Trophoblast cell (in vitro differentiated cells and primary cell): ENCODE measurements at regions not wholly inside any gene's neighbourhood (a gene's known extent, or its start where the extent isn't known, plus 50 kb on each side); places are given as distances from the start of the nearest gene placed in this dataset.

Source experiments
- DNase-seq, 2 donors: peaks; one replicate each; pipeline ENCODE4 v3.0.0-alpha.2; 2016
- H2AFZ ChIP-seq: 2 replicates; pipeline ENCODE4 v1.6.1; 2013; ENCODE audit warnings: low read length, moderate library complexity, mild to moderate bottlenecking; ENCODE audit not compliant: insufficient read depth, poor library complexity
- H2AK5ac ChIP-seq: 2 replicates; pipeline ENCODE4 v1.6.1; 2013; ENCODE audit warnings: mild to moderate bottlenecking, low read length
- H2BK120ac ChIP-seq: 2 replicates; pipeline ENCODE4 v1.6.1; 2013; ENCODE audit warnings: low read length, mild to moderate bottlenecking, moderate library complexity; ENCODE audit not compliant: insufficient read depth, poor library complexity
- H2BK12ac ChIP-seq: 2 replicates; pipeline ENCODE4 v1.6.1; 2013; ENCODE audit warnings: mild to moderate bottlenecking, low read length, moderate library complexity
- H2BK5ac ChIP-seq: 2 replicates; pipeline ENCODE4 v1.6.1; 2013; ENCODE audit warnings: low read length, low read depth, moderate library complexity, mild to moderate bottlenecking; ENCODE audit not compliant: poor library complexity
- H3K14ac ChIP-seq: 2 replicates; pipeline ENCODE4 v1.6.1; 2013; ENCODE audit warnings: mild to moderate bottlenecking, low read length
- H3K18ac ChIP-seq: 2 replicates; pipeline ENCODE4 v1.6.1; 2013; ENCODE audit warnings: mild to moderate bottlenecking, low read length
- H3K23ac ChIP-seq: 2 replicates; pipeline ENCODE4 v1.6.1; 2013; ENCODE audit warnings: low read length
- H3K27ac ChIP-seq: 2 replicates; pipeline ENCODE4 v1.5.1; 2013; ENCODE audit warnings: low read depth, mild to moderate bottlenecking, inconsistent platforms, low read length, moderate library complexity
- H3K27me3 ChIP-seq: 2 replicates; pipeline ENCODE4 v1.6.1; 2013; ENCODE audit warnings: inconsistent platforms, mild to moderate bottlenecking, low read length, moderate library complexity; ENCODE audit not compliant: insufficient read depth
- H3K36me3 ChIP-seq, 2 experiments: 1 replicate in 1 of 2; 2 replicates in 1 of 2; pipeline ENCODE4 v1.6.1; 2013; ENCODE audit warnings: low read length in 2 of 2, mild to moderate bottlenecking in 2 of 2, moderate library complexity in 1 of 2; ENCODE audit not compliant: insufficient read depth in 2 of 2, control insufficient read depth in 1 of 2
- H3K4ac ChIP-seq: 2 replicates; pipeline ENCODE4 v1.6.1; 2013; ENCODE audit warnings: low read depth, mild to moderate bottlenecking, low read length, moderate library complexity
- H3K4me1 ChIP-seq, 2 experiments: 1 replicate in 1 of 2; 2 replicates in 1 of 2; pipeline ENCODE4 v1.6.1; 2013; ENCODE audit warnings: low read length in 2 of 2, mild to moderate bottlenecking in 2 of 2, moderate library complexity in 1 of 2; ENCODE audit not compliant: insufficient read depth in 2 of 2, control insufficient read depth in 1 of 2
- H3K4me2 ChIP-seq: 2 replicates; pipeline ENCODE4 v1.6.1; 2013; ENCODE audit warnings: inconsistent platforms, mild to moderate bottlenecking, low read length, moderate library complexity
- H3K4me3 ChIP-seq: 2 replicates; pipeline ENCODE4 v1.5.1; 2013; ENCODE audit warnings: mild to moderate bottlenecking, low read depth, low read length, inconsistent platforms
- H3K79me1 ChIP-seq: one replicate; pipeline ENCODE4 v1.6.1; 2013; ENCODE audit warnings: low read length
- H3K79me2 ChIP-seq: 2 replicates; pipeline ENCODE4 v1.6.1; 2013; ENCODE audit warnings: low read length, mild to moderate bottlenecking; ENCODE audit not compliant: control insufficient read depth, insufficient read depth, poor library complexity
- H3K9ac ChIP-seq: 2 replicates; pipeline ENCODE4 v1.6.1; 2013; ENCODE audit warnings: mild to moderate bottlenecking, low read length
- H3K9me3 ChIP-seq: 2 replicates; pipeline ENCODE4 v1.6.1; 2013; ENCODE audit warnings: low read depth, mild to moderate bottlenecking, control low read depth, inconsistent platforms, low read length; ENCODE audit not compliant: insufficient read depth
- H4K12ac ChIP-seq: 2 replicates; pipeline ENCODE4 v1.6.1; 2013; ENCODE audit warnings: low read depth, mild to moderate bottlenecking, low read length, moderate library complexity
- H4K8ac ChIP-seq: 2 replicates; pipeline ENCODE4 v1.6.1; 2013; ENCODE audit warnings: low read depth, mild to moderate bottlenecking, low read length, moderate library complexity
- H4K91ac ChIP-seq: one replicate; pipeline ENCODE4 v1.6.1; 2013; ENCODE audit warnings: low read depth, mild to moderate bottlenecking, low read length, moderate library complexity
- WGBS: extraction: QIAGEN DNeasy Blood & Tissue Kit; methylation state at CpG from one replicate; pipeline ENCODE4 v1.1.7; 2013; ENCODE audit warnings: missing lambda C conversion rate; ENCODE audit not compliant: insufficient read length, insufficient coverage; ENCODE audit errors: extremely low coverage; 5-methylcytosine and 5-hydroxymethylcytosine counted together

DNA sequence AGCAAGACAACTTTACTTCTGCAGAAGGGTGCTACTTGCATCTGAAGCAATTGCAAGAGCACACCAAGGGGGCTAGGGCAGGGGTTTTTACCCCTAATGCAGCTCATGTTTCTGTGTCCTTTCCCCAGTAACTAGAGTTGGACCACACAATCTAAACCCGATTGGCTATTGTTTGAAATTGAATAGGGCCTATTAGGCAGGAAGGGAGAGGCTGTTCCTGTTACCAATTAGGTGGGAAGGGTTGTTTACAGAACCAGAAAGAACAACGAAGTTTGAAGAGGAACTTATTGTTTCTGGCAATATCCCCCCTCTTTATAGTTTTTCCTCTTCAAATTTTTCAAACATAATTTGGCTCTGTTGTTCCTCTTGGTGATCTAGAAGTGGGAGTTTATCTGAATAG, 85.5 kb downstream of the CHCHD4 start:
- H4K8ac ChIP-seq = no peak overlapping the region
- H3K9ac ChIP-seq = no peak overlapping the region
- H3K36me3 ChIP-seq = no peaks in the 10 kb centered on the region
- no peak overlapping the region for H2BK120ac ChIP-seq
- H3K79me2 ChIP-seq = no peaks in the 10 kb centered on the region
- H2BK5ac ChIP-seq = no peak overlapping the region
- H3K4me1 ChIP-seq = no peaks in the 10 kb centered on the region
- no peak overlapping the region for H4K91ac ChIP-seq
- no peak overlapping the region for H3K27ac ChIP-seq
- H3K18ac ChIP-seq = no peak overlapping the region
- H3K4me3 ChIP-seq = no peak overlapping the region
- WGBS = no CpG with 5 or more reads among the region's 2 CpGs
- peaks cover 9% of the 10 kb centered on the region for H3K9me3 ChIP-seq
- H3K23ac ChIP-seq = no peak overlapping the region
- no peak overlapping the region for H3K4me2 ChIP-seq
- H2AK5ac ChIP-seq = no peak overlapping the region
- H3K4ac ChIP-seq = no peak overlapping the region
- no peak overlapping the region for H2BK12ac ChIP-seq
- no peaks in the 10 kb centered on the region for H3K27me3 ChIP-seq
- no peak overlapping the region for H4K12ac ChIP-seq
- no peak overlapping the region for H2AFZ ChIP-seq
- no peak overlapping the region for H3K14ac ChIP-seq
- DNase-seq = no peak
- H3K79me1 ChIP-seq = no peaks in the 10 kb centered on the region

DNA sequence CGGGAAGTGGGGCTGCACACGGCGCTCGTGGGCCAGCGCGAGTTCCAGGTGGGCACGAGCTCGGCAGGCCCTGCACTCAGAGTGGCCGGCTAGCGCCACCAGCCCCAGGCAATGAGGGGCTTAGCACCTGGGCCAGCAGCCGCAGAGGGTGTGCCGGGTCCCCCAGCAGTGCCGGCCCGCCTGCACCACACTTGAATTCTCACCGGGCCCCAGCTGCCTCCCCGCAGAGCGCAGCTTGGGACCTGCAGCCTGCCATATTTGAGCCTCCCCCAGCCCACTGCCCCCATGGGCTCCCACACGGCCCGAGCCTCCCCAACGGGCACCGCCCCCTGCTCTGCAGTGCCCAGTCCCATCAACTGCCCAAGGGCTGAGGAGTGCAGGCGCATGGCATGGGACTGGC, 87.5 kb downstream of the CHCHD4 start:
- no peak overlapping the region for H3K18ac ChIP-seq
- no peak overlapping the region for H4K91ac ChIP-seq
- H3K36me3 ChIP-seq = no peaks in the 10 kb centered on the region
- H4K8ac ChIP-seq = no peak overlapping the region
- no peak overlapping the region for H3K9ac ChIP-seq
- no peak overlapping the region for H3K4me2 ChIP-seq
- H4K12ac ChIP-seq = no peak overlapping the region
- peaks cover 9% of the 10 kb centered on the region for H3K9me3 ChIP-seq
- DNase-seq = no peak
- H2BK120ac ChIP-seq = no peak overlapping the region
- H2AK5ac ChIP-seq = no peak overlapping the region
- no peak overlapping the region for H3K23ac ChIP-seq
- H2BK12ac ChIP-seq = no peak overlapping the region
- H3K4ac ChIP-seq = no peak overlapping the region
- H3K4me3 ChIP-seq = peak overlapping the region; percentile 50
- no peak overlapping the region for H2AFZ ChIP-seq
- no peaks in the 10 kb centered on the region for H3K79me2 ChIP-seq
- no CpG with 5 or more reads among the region's 22 CpGs for WGBS
- no peak overlapping the region for H3K27ac ChIP-seq
- no peak overlapping the region for H3K14ac ChIP-seq
- no peak overlapping the region for H2BK5ac ChIP-seq
- no peaks in the 10 kb centered on the region for H3K4me1 ChIP-seq
- no peaks in the 10 kb centered on the region for H3K27me3 ChIP-seq
- no peaks in the 10 kb centered on the region for H3K79me1 ChIP-seq

DNA sequence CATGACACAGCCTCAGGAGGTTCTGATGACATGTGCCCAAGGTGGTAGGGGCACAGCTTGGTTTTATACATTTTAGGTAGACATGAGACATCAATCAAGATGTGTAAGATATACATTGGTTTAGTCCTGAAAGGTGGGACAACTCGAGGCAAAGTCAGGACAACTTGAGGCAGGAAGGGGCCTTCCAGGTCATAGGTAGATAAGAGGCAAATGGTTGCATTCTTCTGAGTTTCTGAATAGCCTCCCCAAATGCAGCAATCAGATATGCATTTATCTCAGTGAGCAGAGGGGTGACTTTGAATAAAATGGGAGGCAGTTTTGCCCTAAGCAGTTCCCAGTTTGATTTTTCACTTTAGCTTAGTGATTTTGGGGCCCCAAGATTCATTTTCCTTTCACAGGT, 91.6 kb downstream of the CHCHD4 start:
- peaks cover 11% of the 10 kb centered on the region for H3K9me3 ChIP-seq
- H4K91ac ChIP-seq = no peak overlapping the region
- no peak overlapping the region for H3K27ac ChIP-seq
- H3K27me3 ChIP-seq = no peaks in the 10 kb centered on the region
- H2BK5ac ChIP-seq = no peak overlapping the region
- no peaks in the 10 kb centered on the region for H3K36me3 ChIP-seq
- no peak overlapping the region for H3K18ac ChIP-seq
- no peak overlapping the region for H2AK5ac ChIP-seq
- no peak overlapping the region for H3K4ac ChIP-seq
- no peak overlapping the region for H3K4me2 ChIP-seq
- H3K4me1 ChIP-seq = no peaks in the 10 kb centered on the region
- no peak overlapping the region for H3K9ac ChIP-seq
- no CpG with 5 or more reads among the region's 1 CpG for WGBS
- H2BK12ac ChIP-seq = no peak overlapping the region
- H3K4me3 ChIP-seq = no peak overlapping the region
- H3K79me1 ChIP-seq = no peaks in the 10 kb centered on the region
- H3K79me2 ChIP-seq = no peaks in the 10 kb centered on the region
- no peak overlapping the region for H2BK120ac ChIP-seq
- no peak for DNase-seq
- H4K8ac ChIP-seq = no peak overlapping the region
- no peak overlapping the region for H2AFZ ChIP-seq
- no peak overlapping the region for H3K14ac ChIP-seq
- no peak overlapping the region for H4K12ac ChIP-seq
- no peak overlapping the region for H3K23ac ChIP-seq

DNA sequence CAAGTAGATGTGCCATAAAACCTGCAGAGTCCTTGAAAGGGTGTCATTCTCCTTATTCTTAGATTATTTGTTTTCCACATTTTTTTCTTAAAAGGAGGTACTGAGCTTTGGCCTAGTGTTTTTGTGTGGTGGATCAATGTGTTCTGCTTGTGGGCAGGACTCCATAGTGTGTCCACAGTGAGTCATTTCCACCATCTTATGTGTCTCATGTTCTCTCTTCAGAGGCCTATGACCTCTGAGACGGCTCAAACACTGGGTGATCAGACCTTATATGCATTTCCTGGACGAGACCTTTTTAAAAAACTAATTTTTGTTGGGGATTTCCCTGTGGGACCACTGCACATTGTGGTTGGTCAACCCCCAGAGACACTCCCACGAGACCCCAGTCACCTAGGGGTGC, 93.4 kb downstream of the CHCHD4 start:
- Histone ChIP-seq H3K4me3 (no peak overlapping the region), H3K27me3 (no peaks in the 10 kb centered on the region), H3K4me1 (no peaks in the 10 kb centered on the region), H4K8ac (no peak overlapping the region), H4K91ac (no peak overlapping the region), H2AFZ (no peak overlapping the region), H3K4me2 (no peak overlapping the region), H3K27ac (no peak overlapping the region), H3K23ac (no peak overlapping the region), H3K79me2 (no peaks in the 10 kb centered on the region), H2BK12ac (no peak overlapping the region), H4K12ac (no peak overlapping the region), H3K9me3 (peaks cover 5% of the 10 kb centered on the region), H2BK120ac (no peak overlapping the region), H2AK5ac (no peak overlapping the region), H3K18ac (no peak overlapping the region), H3K79me1 (no peaks in the 10 kb centered on the region), H2BK5ac (no peak overlapping the region), H3K36me3 (no peaks in the 10 kb centered on the region), H3K4ac (no peak overlapping the region), H3K9ac (no peak overlapping the region), H3K14ac (no peak overlapping the region)
- DNase-seq = no peak
- no CpG with 5 or more reads among the region's 3 CpGs for WGBS
